A549 (cell line): ENCODE measurements at regions not wholly inside any gene's neighbourhood (a gene's known extent, or its start where the extent isn't known, plus 50 kb on each side); places are given as distances from the start of the nearest gene placed in this dataset.

Experiments
- CHD4 ChIP-seq: fragments of 200-600 bp; sonication (generic); IDR thresholded peaks from 2 replicates; pipeline ENCODE4 v1.6.1; 2016; ENCODE audit warnings: antibody characterized with exemption, mild to moderate bottlenecking, borderline replicate concordance
- CTCF ChIP-seq: fragments of >200 bp; sonication (Bioruptor Twin); formaldehyde crosslinking; IDR thresholded peaks from 3 replicates; pipeline ENCODE4 v1.5.1; 2016
- EP300 ChIP-seq, 2 experiments: fragments of >200 bp; sonication (Bioruptor Twin); formaldehyde crosslinking; IDR thresholded peaks; 2 replicates in 1 of 2; 3 replicates in 1 of 2; pipeline ENCODE4 v1.6.1; 2016 to 2017
- FOSB ChIP-seq: fragments of 250-450 bp; sonication (Bioruptor Pico); IDR thresholded peaks from 2 replicates; pipeline ENCODE4 v1.5.0; 2020; ENCODE audit warnings: mild to moderate bottlenecking, moderate library complexity
- NPAS2 ChIP-seq: fragments of 250-450 bp; sonication (Bioruptor Pico); IDR thresholded peaks from 2 replicates; pipeline ENCODE4 v1.8.0; 2022; ENCODE audit warnings: mild to moderate bottlenecking, moderate library complexity, borderline replicate concordance
- NR3C1 ChIP-seq: fragments of >200 bp; sonication (Bioruptor Twin); formaldehyde crosslinking; IDR thresholded peaks from 3 replicates; pipeline ENCODE4 v1.6.1; 2017
- RAD21 ChIP-seq, 2 experiments: fragments of >200 bp in 1 of 2; sonication (Bioruptor Twin) in 1 of 2; formaldehyde crosslinking in 1 of 2; IDR thresholded peaks in 1 of 2; conservative IDR thresholded peaks in 1 of 2; 2 replicates in 1 of 2; 3 replicates in 1 of 2; pipeline ENCODE4 v1.6.1; 2012 to 2018; ENCODE audit warnings: inconsistent platforms in 1 of 2
- SMC3 ChIP-seq: fragments of >200 bp; sonication (Bioruptor Twin); formaldehyde crosslinking; IDR thresholded peaks from 3 replicates; pipeline ENCODE4 v1.6.1; 2018; ENCODE audit warnings: inconsistent platforms
- USF2 ChIP-seq: fragments of 450-650 bp; IDR thresholded peaks from 2 replicates; pipeline ENCODE4 v1.6.1; 2014; ENCODE audit warnings: antibody characterized with exemption
- TF ChIP-seq, protein P1 (sequence below): IDR thresholded peaks from 2 replicates; pipeline ENCODE4 v1.6.1; 2012
- TF ChIP-seq, protein P2 (sequence below): fragments of 200-600 bp; sonication (generic); IDR thresholded peaks from 2 replicates; pipeline ENCODE4 v1.6.1; 2016; ENCODE audit warnings: antibody characterized with exemption, mild to moderate bottlenecking, moderate library complexity

DNA sequence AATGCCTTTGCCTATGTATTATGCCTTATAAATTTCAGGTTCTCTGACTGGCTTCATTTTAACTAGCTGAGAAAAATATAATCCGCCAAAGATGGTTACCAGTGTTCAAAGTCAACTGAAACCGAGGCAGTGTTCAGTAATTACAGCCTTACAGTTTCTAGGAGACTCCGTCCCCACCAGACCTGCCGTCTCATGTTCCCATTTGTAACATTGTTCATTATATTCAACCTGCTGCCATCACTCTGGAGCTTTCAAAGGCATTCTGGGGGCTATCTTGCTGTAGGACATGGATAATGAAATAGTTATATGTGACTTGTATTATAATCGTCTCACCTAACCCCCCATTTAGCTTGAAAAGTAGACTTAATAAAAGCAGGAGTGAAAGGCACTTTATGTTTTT is 302.5 kb downstream of the RWDD3 start:
- no peak for TF ChIP-seq CTCF
- no peak for TF ChIP-seq SMC3
- no peak for TF ChIP-seq CHD4
- TF ChIP-seq EP300 (IDR thresholded peaks at IDR 0.05): no peak
- no peak for TF ChIP-seq USF2
- TF ChIP-seq RAD21 (conservative IDR thresholded peaks at IDR 0.05 in 1 of 2, IDR thresholded peaks at IDR 0.05 in 1 of 2): no peak
- no peak for TF ChIP-seq FOSB
- no peak for TF ChIP-seq NR3C1
- TF ChIP-seq, protein P1, sequence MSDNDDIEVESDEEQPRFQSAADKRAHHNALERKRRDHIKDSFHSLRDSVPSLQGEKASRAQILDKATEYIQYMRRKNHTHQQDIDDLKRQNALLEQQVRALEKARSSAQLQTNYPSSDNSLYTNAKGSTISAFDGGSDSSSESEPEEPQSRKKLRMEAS: no peak
- TF ChIP-seq, protein P2, sequence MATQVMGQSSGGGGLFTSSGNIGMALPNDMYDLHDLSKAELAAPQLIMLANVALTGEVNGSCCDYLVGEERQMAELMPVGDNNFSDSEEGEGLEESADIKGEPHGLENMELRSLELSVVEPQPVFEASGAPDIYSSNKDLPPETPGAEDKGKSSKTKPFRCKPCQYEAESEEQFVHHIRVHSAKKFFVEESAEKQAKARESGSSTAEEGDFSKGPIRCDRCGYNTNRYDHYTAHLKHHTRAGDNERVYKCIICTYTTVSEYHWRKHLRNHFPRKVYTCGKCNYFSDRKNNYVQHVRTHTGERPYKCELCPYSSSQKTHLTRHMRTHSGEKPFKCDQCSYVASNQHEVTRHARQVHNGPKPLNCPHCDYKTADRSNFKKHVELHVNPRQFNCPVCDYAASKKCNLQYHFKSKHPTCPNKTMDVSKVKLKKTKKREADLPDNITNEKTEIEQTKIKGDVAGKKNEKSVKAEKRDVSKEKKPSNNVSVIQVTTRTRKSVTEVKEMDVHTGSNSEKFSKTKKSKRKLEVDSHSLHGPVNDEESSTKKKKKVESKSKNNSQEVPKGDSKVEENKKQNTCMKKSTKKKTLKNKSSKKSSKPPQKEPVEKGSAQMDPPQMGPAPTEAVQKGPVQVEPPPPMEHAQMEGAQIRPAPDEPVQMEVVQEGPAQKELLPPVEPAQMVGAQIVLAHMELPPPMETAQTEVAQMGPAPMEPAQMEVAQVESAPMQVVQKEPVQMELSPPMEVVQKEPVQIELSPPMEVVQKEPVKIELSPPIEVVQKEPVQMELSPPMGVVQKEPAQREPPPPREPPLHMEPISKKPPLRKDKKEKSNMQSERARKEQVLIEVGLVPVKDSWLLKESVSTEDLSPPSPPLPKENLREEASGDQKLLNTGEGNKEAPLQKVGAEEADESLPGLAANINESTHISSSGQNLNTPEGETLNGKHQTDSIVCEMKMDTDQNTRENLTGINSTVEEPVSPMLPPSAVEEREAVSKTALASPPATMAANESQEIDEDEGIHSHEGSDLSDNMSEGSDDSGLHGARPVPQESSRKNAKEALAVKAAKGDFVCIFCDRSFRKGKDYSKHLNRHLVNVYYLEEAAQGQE: no peak
- TF ChIP-seq NPAS2 (CRISPR knock-in tag): no peak
